GM10248 (cell line): ENCODE measurements at regions not wholly inside any gene's neighbourhood (a gene's known extent, or its start where the extent isn't known, plus 50 kb on each side); places are given as distances from the start of the nearest gene placed in this dataset.

Experiments
- CTCF ChIA-PET: fragments of 300-600 bp; sonication (Branson Sonifier 250); formaldehyde crosslinking; extraction: SDS; loops from one replicate; lab custom pipeline; 2021; ENCODE audit warnings: antibody characterized with exemption; lab: Yijun Ruan, JAX
- POLR2A ChIA-PET: fragments of 350-650 bp; sonication (Branson Sonifier 250); formaldehyde crosslinking; extraction: SDS; loops from one replicate; lab custom pipeline; 2020; ENCODE audit warnings: antibody characterized with exemption; lab: Yijun Ruan, JAX
- DNase-seq: peaks from one replicate; pipeline ENCODE4 v3.0.0; 2012; ENCODE audit errors: extremely low spot score
- TF ChIP-seq, protein P1 (sequence below): IDR thresholded peaks from 2 replicates; pipeline ENCODE4 v1.5.1; 2012; ENCODE audit warnings: mild to moderate bottlenecking, low read depth; ENCODE audit errors: extremely low read depth, missing control alignments, control extremely low read depth

DNA sequence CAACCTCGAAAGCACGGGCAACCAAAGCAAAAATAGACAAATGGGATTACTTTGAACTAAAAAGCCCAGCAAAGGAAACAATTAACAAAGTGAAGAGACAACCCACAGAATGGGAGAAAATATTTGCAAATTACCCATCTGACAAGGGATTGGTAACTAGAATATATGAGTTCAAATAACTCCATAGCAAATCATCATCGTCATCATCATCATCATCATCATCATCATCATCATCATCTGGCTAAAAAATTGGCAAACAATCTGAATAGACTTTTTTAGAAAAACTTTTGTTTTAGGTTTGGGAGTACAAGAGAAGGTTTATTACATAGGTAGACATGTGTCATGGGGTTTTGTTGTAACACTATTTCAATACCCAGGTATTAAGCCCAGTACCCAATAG lies 1239.3 kb upstream of the FAM98A start:
- TF ChIP-seq, protein P1, sequence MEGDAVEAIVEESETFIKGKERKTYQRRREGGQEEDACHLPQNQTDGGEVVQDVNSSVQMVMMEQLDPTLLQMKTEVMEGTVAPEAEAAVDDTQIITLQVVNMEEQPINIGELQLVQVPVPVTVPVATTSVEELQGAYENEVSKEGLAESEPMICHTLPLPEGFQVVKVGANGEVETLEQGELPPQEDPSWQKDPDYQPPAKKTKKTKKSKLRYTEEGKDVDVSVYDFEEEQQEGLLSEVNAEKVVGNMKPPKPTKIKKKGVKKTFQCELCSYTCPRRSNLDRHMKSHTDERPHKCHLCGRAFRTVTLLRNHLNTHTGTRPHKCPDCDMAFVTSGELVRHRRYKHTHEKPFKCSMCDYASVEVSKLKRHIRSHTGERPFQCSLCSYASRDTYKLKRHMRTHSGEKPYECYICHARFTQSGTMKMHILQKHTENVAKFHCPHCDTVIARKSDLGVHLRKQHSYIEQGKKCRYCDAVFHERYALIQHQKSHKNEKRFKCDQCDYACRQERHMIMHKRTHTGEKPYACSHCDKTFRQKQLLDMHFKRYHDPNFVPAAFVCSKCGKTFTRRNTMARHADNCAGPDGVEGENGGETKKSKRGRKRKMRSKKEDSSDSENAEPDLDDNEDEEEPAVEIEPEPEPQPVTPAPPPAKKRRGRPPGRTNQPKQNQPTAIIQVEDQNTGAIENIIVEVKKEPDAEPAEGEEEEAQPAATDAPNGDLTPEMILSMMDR, result no peak
- CTCF ChIA-PET, result no interaction called here
- DNase-seq, result no peak
- POLR2A ChIA-PET, result no interaction called here

DNA sequence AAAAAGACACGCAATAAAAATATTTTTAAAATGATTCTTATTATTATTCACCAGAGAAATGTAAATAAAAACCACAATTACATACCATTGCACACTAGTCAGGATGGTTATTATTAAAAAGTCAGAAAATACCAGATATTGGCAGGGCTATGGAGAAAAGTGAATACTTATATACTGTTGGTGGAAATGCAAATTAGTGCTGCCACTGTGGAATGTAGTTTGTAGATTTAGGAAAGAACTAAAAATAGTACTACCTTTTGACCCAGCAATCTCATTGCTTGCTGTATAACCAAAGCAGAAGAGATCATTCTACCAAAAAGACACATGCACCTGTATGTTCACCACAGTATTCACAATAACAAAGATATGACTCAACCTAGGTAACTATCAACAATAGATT lies 1237.3 kb upstream of the FAM98A start:
- TF ChIP-seq, protein P1, result no peak
- CTCF ChIA-PET, result no interaction called here
- no peak for DNase-seq
- POLR2A ChIA-PET, result no interaction called here

DNA sequence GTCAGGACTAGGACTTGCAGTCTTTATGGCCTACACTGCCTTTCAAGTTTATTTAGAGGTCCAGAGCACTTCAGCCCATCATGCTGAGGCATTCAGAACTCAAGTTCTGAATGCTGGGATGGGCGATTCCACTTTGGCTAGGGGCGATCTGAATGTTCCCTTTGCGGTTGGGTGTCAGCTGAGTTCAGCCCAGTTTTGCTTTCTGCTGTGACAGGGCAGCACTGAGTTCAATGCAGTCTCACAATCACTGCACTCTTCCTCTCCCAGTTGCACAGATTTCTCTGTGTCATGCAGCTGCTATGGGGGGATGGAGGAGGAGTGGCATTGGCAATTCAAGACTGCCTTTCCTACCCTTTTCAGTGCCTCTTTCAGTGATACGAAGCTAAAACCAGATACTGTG lies 1232.0 kb upstream of the FAM98A start:
- no peak for DNase-seq
- CTCF ChIA-PET, result no interaction called here
- TF ChIP-seq, protein P1, result no peak

GRCh38 chr2:34828481-34828880 lies 1229.4 kb upstream of the FAM98A start:
- POLR2A ChIA-PET, result no interaction called here
- DNase-seq, result no peak
- TF ChIP-seq, protein P1, result no peak
- CTCF ChIA-PET, result no interaction called here

More for the DNA sequence above, 1232.0 kb upstream of the FAM98A start:
- POLR2A ChIA-PET, result no interaction called here

DNA sequence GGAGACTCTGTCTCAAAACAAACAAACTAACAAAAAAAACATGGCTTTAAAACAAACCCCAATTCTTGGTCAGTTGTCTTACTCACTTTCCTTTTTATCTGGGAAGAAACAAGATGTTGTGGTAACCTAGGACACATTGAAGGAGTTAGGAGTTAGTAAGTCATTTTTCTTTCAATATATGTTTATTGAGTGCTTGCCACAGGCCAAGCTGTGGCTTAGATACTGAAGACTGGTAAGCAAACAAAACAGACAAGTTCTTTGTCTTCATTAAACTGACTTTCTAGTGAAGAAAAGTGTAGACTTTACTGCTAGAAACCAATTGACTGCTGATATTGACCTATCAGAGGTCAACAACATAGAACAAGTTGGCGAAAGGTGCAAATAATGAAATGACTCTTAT lies 1228.3 kb upstream of the FAM98A start:
- CTCF ChIA-PET, result interaction anchor here (1.2 kb wide), 1 partner anchor 10 kb away, joined by 3 read pairs; no protein-coding TSS in a partner anchor

GRCh38 chr2:34825686-34826085 lies 1226.6 kb upstream of the FAM98A start:
- TF ChIP-seq, protein P1, result no peak
- ChIA-PET POLR2A (no interaction called here), CTCF (no interaction called here)
- no peak for DNase-seq

More for the DNA sequence above, 1228.3 kb upstream of the FAM98A start:
- TF ChIP-seq, protein P1, result no peak
- POLR2A ChIA-PET, result no interaction called here
- DNase-seq, result no peak

DNA sequence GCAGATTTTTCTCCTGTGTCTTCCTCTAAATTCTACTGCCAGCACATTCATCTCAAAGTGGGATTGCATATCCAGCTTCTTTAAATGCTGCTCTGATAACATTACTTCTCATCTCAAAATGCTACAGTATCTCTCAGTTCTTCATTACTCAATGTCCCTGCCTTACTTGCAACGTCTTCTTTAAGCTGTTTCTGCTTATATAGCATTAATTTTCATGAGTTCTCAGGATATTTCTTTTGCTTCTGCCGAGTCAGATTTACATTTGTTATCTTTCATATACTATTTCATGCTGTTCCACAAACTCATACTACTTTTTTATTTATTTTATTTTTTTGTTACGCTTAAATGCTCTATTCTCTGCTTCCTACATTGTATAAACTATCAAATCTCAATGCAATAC lies 1223.5 kb upstream of the FAM98A start:
- CTCF ChIA-PET, result no interaction called here
- no peak for DNase-seq
- TF ChIP-seq, protein P1, result no peak
- POLR2A ChIA-PET, result no interaction called here
